ENCODE measurements at regions not wholly inside any gene's neighbourhood (a gene's known extent, or its start where the extent isn't known, plus 50 kb on each side); places are given as distances from the start of the nearest gene placed in this dataset.
"Not testable (repeated sequence)": the region's sequence is repeated elsewhere in the genome, so short reads cannot be mapped to it uniquely, and the experiment has no call there.

DNA sequence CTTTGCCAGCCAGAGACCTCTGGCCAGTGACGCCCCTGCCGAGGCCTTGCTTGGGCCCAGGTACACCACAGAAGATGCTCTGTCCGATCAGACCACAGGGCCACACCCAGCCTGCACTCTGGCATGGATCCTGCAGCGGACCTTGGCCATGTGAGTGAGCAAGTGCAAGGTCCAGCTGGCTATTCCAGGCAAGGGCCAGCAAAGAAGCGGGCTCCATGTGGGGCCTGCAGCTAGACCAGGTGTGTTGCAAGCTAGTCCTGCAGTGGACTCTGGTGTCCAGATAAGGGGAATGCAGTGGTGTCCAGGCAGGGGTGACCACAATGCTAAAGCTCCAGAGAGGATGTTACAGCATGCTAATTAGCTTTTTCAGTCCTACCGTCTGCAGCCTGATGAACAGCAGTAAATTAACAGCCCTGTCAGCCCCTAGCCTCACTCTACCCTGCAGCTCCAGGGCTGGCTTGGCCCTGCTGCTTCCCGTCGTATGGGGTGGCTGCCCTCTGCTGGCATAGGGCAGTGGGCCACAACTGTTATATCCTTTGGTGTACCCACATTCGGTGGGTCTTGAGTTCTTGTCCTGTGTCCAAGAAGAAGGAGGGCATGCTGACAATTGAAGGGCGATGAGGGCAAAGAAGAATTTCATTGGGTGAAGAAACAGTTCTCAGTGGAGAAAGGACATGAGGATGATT, 284.5 kb upstream of the POU5F2 start:
- no peak for DNase-seq

DNA sequence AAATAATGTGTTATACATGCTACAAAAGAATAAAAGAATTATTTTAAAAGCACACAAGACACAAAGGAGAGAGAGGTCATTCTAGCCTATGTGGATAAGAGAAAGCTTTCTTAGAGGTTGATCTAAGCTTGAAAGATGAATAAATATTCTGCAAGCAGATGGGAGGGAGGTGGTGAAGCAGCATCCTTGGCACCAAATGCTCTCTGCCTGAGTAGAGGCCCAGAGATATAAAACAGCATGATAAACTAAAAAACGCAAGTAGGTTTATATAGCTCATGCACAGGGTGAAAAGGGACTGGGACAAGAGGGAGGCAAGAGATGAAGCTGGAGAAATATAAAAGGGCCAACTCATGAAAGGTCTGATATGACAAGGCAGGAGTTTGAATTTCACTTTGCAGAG, 283.2 kb upstream of the POU5F2 start:
- DNase-seq: no peak

- no peak for DNase-seq
Measured at GRCh38 chr5:94024101-94024500, 282.7 kb upstream of the POU5F2 start.

GRCh38 chr5:94021246-94021645, 279.8 kb upstream of the POU5F2 start:
- no peak for DNase-seq

- no peak for DNase-seq
Measured at GRCh38 chr5:94017579-94017978, 276.2 kb upstream of the POU5F2 start.

DNA sequence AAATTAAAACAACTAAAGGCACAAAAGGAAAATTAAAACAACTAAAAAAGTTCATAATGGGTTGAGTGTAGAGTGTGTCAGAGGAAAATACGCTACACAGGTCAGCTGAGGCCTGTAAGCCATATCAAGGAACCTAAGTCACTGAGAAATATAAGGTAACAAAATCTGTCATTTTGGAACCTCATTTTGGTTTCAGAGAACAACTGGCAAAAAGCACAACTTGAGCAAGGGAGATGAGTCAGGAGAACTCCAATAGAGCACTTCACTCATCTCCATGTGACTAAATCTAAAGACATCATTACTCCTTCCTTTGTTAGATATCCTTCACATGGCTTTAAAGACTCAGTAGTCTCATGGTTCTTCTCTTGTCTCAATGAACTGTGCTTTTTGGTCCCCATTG, 269.4 kb upstream of the POU5F2 start:
- no peak for DNase-seq

GRCh38 chr5:94009161-94009560, 267.8 kb upstream of the POU5F2 start:
- no peak for DNase-seq

DNA sequence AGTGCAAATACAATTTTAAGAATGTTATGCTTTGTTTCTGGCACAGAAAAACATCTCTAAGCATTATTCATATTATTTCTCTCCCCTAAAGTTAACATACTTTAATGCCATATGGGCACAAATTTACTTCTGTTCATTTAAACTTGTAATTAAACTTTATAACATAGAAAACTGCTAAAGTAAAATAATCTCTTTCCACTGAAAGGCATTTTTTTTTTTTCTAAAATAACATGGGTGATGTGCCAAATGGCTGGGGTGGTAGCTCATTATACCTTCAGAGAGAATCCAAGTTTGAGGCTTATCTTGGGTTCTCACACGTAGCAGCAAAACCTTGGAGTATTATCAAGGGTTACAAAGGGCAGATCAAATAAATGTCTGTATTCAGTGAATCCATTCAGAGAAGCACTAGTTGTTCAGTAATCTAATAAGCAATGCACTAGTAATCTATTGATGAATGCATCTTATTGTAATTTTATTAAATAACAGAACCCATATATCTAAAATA, 257.6 kb upstream of the POU5F2 start:
- no peak for DNase-seq

DNA sequence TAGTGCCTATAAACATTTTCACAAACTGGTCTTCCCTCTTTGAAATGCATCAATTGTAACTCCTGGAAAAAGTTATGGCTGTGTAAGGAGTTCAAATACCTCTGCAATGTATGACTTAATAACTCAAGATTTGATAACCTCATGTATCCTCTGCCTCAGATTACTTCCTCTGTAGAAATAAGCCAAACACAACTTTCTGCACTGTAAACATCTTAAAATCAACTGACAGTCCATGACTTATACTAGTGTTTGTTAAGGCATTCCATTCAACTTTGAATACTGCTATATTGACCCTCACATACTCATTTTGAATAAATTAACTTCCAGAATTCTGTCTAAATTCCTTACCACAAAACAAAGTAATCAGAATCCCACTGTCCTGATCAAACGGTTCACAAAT, 256.2 kb upstream of the POU5F2 start:
- no peak for DNase-seq

GRCh38 chr5:93995126-93995621, 253.8 kb upstream of the POU5F2 start:
- DNase-seq: no peak

GRCh38 chr5:93993161-93993560, 251.8 kb upstream of the POU5F2 start:
- DNase-seq: no peak

DNA sequence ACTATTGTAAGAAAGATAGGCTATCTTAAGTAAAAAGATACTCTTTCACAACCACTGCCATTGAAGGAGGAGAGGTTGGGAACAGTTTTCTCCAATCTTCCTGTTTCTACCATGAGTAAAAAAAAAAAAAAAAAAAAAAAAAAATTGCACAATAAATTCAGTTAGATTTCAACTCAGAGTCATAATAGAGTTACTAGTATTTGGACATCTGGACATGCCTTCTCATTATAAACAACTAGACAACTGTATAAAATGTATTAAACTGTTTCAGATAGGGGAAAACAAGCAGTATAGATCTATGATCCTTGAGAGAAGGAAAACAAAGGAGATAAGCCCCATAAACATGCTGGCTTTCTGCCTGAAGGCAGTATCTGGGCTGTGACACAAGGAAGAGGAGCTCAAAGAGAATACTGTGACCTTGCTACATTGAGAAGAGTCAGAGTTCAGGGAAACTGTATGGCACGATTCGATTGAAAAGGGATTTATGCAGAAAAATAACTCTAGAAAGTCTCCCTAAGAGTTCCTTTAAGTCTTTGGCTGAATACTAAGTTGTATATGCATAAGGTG, 249.2 kb upstream of the POU5F2 start:
- no peak for DNase-seq

- not testable (repeated sequence) for DNase-seq
Measured at GRCh38 chr5:93985940-93986570, 244.7 kb upstream of the POU5F2 start.

- DNase-seq: no peak
Measured at GRCh38 chr5:93978222-93978621, 236.8 kb upstream of the POU5F2 start.

DNA sequence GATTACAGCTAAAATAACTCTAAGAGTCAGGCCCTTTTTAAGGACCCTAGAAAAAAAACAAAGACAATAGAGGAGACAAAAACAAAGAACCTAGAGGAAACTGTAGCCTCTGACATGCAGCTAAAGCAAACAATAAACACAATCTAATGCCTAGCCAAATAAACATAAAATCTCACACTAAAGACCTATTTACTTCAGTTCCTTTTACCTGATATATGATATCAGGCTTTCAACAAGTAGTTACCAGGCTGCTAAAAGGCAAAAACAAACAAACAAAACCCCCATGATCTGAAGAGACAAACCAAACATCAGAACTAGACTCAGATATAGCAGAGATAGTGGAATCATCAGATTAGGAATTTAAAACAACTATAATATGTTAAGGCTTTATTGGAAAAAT, 226.5 kb upstream of the POU5F2 start:
- no peak for DNase-seq

GRCh38 chr5:93964421-93964820, 223.0 kb upstream of the POU5F2 start:
- DNase-seq: no peak

GRCh38 chr5:93960042-93960441, 218.6 kb upstream of the POU5F2 start:
- no peak for DNase-seq

DNA sequence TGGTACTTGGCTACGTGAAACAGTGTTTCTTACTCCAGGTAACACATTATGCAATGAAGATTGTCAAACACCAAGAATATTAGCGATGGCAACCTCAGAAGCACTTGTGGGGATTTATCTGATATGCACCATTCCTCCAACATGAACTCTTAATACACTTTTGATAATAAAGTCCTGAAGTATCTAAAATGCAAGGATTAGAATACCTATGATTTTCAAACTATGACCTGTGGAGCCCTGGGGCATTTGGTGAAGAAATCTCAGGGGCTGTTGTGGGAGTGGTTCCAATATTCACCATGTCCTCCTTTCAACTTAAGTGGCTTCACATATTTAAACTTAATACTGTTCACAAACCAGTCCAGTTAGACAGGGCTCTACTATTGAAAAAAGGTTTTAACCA, 214.6 kb upstream of the POU5F2 start:
- DNase-seq: no peak

DNA sequence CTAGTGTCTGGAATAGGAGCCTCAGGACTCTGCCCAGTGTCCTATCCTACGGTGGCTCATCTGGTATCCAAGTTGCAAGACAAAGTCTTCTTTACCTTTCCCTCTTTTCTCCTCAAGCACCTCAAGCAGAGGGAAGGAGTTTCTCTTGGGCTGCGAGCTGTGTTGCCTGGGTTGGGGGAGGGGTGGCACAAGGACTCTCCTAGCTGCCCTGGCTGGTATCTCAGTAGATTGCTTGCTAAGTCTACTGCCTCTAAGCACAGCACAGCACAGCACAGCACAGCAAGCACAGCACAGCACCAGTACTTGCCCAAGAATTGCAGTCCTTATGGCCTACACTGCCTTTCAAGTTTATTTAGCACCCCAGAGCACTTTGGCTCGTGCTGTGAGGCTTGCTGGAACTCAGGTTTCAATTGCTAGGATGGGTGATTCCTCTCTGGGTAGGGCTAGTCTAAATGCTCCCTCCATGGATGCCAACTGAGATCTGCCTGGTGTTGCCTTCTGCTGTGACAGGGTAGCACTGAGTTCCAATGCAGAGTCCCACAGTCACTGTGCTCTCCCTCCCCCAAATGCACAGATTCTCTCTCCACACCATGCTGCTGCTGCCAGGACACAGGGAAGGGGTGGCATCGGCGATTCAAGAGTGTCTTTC, 213.1 kb upstream of the POU5F2 start:
- DNase-seq: no peak

- no peak for DNase-seq
Measured at GRCh38 chr5:93953442-93953841, 212.0 kb upstream of the POU5F2 start.

DNA sequence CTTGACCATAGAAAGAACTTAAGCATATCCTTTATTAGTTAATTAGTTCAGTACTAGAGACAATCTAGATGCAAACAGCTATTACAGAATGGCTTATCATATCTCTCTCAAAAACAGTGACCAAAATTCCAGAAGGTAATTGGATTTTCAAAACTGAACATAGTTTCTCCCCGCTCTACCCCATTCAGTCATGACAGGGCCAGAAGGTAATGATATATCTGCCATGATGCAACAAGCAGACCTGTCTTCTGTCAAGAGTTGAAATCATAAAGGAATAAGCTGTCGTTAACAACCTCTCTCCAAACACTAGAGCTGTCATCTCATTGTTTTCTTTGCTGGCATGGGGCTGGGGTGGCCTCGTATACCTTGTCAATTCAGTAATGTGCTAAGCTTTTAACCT, 200.5 kb upstream of the POU5F2 start:
- DNase-seq: no peak

DNA sequence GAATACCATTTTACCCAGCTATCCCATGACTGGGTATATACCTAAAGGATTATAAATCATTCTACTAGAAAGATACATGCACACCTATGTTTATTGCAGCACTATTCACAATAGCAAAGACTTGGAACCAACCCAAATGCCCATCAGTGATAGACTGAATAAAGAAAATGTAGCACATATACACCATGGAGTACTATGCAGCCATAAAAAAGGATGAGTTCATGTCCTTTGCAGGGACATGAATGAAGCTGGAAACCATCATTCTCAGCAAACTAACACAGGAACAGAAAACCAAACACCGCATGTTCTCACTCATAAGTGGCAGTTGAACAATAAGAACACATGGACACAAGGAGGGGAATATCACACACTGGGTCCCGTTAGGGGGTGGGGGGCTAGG, 191.9 kb upstream of the POU5F2 start:
- DNase-seq: not testable (repeated sequence)

DNA sequence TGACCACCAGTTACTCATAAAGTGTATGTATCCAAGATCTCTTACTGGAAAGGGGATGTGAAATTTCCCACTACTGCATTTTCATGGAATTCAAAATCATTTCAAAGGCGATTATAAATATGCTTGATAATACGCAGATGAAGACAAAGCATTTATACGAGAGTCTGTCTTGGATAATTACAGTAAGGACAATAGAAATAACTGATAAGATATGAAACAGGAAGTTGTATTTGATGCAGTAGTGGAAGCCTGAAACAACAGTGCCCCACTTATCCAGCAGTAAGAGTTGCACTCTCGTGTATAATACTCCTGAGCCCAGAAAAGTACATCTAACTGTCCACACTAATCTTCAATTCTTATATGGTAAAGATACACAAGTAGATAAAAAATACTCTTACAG, 188.7 kb upstream of the POU5F2 start:
- no peak for DNase-seq

Data from left kidney (tissue), 1 donor.